ENCODE measurements at regions not wholly inside any gene's neighbourhood (a gene's known extent, or its start where the extent isn't known, plus 50 kb on each side); places are given as distances from the start of the nearest gene placed in this dataset.

DNA sequence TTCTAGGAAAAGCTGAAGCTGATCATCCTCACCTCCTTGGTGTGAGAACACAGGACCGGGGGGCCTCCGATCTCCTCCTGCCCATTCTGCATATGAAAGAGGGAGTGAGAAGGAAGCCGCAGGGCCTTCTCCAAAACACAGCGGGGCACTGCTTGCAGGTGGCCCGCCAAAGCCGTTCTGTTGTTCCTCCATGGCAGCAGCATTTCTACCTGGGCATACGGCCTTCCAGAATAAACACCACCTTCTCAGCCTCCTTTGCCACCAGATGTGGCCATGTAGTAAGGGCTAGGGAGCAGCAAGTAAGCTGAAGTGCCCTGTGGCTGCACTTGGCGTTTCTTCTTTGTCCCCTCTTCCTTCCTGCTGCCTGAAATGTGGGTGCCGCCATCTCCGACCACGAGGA lies 214.9 kb downstream of the TOMM20 start:
- Histone ChIP-seq H3K4me3 (ENCODE audit: low read length) (no peak overlapping the region), H3K9ac (ENCODE audit: low read length) (no peak overlapping the region), H2AFZ (ENCODE audit: low read depth, low read length) (no peak overlapping the region), H3K27me3 (ENCODE audit: insufficient read depth, low read depth, low read length) (no peaks in the 10 kb centered on the region), H3K4me2 (ENCODE audit: low read length) (no peak overlapping the region), H3K36me3 (ENCODE audit: insufficient read depth, low read length) (no peaks in the 10 kb centered on the region), H3F3A (ENCODE audit: insufficient read depth, low read length, poor library complexity, severe bottlenecking) (no peaks in the 10 kb centered on the region), H3K9me2 (ENCODE audit: insufficient read depth, low read length) (no peaks in the 10 kb centered on the region), H4K20me1 (ENCODE audit: insufficient read depth) (no peaks in the 10 kb centered on the region), H3K79me2 (replicated peaks; ENCODE audit: insufficient read depth, low read length) (no peaks in the 10 kb centered on the region), H3K27ac (ENCODE audit: low read length) (no peak overlapping the region), H3K9me3 (ENCODE audit: low read length) (no peaks in the 10 kb centered on the region)
- TF ChIP-seq SMC3 (conservative IDR thresholded peaks at IDR 0.05; ENCODE audit: poor library complexity), result no peak
- no peak for TF ChIP-seq MXI1 (conservative IDR thresholded peaks at IDR 0.05; ENCODE audit: poor library complexity, severe bottlenecking)
- TF ChIP-seq RAD21 (conservative IDR thresholded peaks at IDR 0.05), result no peak
- TF ChIP-seq EZH2 (IDR thresholded peaks at IDR 0.05; ENCODE audit: borderline replicate concordance, insufficient read depth, low read length, poor library complexity, severe bottlenecking), result no peak
- TF ChIP-seq, protein P1, sequence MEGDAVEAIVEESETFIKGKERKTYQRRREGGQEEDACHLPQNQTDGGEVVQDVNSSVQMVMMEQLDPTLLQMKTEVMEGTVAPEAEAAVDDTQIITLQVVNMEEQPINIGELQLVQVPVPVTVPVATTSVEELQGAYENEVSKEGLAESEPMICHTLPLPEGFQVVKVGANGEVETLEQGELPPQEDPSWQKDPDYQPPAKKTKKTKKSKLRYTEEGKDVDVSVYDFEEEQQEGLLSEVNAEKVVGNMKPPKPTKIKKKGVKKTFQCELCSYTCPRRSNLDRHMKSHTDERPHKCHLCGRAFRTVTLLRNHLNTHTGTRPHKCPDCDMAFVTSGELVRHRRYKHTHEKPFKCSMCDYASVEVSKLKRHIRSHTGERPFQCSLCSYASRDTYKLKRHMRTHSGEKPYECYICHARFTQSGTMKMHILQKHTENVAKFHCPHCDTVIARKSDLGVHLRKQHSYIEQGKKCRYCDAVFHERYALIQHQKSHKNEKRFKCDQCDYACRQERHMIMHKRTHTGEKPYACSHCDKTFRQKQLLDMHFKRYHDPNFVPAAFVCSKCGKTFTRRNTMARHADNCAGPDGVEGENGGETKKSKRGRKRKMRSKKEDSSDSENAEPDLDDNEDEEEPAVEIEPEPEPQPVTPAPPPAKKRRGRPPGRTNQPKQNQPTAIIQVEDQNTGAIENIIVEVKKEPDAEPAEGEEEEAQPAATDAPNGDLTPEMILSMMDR (IDR thresholded peaks at IDR 0.05; ENCODE audit: poor library complexity, severe bottlenecking), result no peak
- no peak for TF ChIP-seq EP300 (conservative IDR thresholded peaks at IDR 0.05; ENCODE audit: poor library complexity, severe bottlenecking)
- TF ChIP-seq, protein P2, sequence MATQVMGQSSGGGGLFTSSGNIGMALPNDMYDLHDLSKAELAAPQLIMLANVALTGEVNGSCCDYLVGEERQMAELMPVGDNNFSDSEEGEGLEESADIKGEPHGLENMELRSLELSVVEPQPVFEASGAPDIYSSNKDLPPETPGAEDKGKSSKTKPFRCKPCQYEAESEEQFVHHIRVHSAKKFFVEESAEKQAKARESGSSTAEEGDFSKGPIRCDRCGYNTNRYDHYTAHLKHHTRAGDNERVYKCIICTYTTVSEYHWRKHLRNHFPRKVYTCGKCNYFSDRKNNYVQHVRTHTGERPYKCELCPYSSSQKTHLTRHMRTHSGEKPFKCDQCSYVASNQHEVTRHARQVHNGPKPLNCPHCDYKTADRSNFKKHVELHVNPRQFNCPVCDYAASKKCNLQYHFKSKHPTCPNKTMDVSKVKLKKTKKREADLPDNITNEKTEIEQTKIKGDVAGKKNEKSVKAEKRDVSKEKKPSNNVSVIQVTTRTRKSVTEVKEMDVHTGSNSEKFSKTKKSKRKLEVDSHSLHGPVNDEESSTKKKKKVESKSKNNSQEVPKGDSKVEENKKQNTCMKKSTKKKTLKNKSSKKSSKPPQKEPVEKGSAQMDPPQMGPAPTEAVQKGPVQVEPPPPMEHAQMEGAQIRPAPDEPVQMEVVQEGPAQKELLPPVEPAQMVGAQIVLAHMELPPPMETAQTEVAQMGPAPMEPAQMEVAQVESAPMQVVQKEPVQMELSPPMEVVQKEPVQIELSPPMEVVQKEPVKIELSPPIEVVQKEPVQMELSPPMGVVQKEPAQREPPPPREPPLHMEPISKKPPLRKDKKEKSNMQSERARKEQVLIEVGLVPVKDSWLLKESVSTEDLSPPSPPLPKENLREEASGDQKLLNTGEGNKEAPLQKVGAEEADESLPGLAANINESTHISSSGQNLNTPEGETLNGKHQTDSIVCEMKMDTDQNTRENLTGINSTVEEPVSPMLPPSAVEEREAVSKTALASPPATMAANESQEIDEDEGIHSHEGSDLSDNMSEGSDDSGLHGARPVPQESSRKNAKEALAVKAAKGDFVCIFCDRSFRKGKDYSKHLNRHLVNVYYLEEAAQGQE (IDR thresholded peaks at IDR 0.05; ENCODE audit: borderline replicate concordance), result no peak
- TF ChIP-seq TAF1 (IDR thresholded peaks at IDR 0.05; ENCODE audit: low read depth), result no peak
- no peak for TF ChIP-seq POLR2AphosphoS5 (IDR thresholded peaks at IDR 0.05)

DNA sequence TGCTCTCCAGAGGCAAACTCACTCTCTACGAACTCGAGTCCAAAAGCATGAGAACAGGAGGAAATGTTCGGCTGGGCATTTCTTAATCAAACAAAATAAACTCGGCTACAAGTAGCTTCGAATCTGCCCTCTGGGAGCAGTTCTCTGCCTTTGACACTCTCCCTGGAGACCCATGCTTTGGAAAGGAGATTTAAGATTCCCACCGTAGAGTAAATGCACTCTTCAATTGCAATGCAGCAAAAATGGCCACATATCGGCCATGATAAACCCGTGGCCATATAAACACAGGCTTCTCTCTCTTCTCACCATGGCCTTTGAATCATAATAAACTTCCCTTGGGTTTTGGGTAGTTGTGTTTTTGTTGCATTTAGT lies 215.4 kb downstream of the TOMM20 start:
- Histone ChIP-seq H3K27ac (ENCODE audit: low read length) (no peak overlapping the region), H3K9ac (ENCODE audit: low read length) (no peak overlapping the region), H3K79me2 (replicated peaks; ENCODE audit: insufficient read depth, low read length) (no peaks in the 10 kb centered on the region), H3K27me3 (ENCODE audit: insufficient read depth, low read depth, low read length) (no peaks in the 10 kb centered on the region), H2AFZ (ENCODE audit: low read depth, low read length) (no peak overlapping the region), H3K9me3 (ENCODE audit: low read length) (no peaks in the 10 kb centered on the region), H4K20me1 (ENCODE audit: insufficient read depth) (no peaks in the 10 kb centered on the region), H3K4me3 (ENCODE audit: low read length) (no peak overlapping the region), H3K4me2 (ENCODE audit: low read length) (no peak overlapping the region), H3K36me3 (ENCODE audit: insufficient read depth, low read length) (no peaks in the 10 kb centered on the region), H3K9me2 (ENCODE audit: insufficient read depth, low read length) (no peaks in the 10 kb centered on the region), H3F3A (ENCODE audit: insufficient read depth, low read length, poor library complexity, severe bottlenecking) (no peaks in the 10 kb centered on the region)
- no peak for TF ChIP-seq RAD21 (conservative IDR thresholded peaks at IDR 0.05)
- no peak for TF ChIP-seq MXI1 (conservative IDR thresholded peaks at IDR 0.05; ENCODE audit: poor library complexity, severe bottlenecking)
- TF ChIP-seq TAF1 (IDR thresholded peaks at IDR 0.05; ENCODE audit: low read depth), result no peak
- TF ChIP-seq EZH2 (IDR thresholded peaks at IDR 0.05; ENCODE audit: borderline replicate concordance, insufficient read depth, low read length, poor library complexity, severe bottlenecking), result no peak
- TF ChIP-seq SMC3 (conservative IDR thresholded peaks at IDR 0.05; ENCODE audit: poor library complexity), result no peak
- TF ChIP-seq EP300 (conservative IDR thresholded peaks at IDR 0.05; ENCODE audit: poor library complexity, severe bottlenecking), result no peak
- TF ChIP-seq, protein P2 (IDR thresholded peaks at IDR 0.05; ENCODE audit: borderline replicate concordance), result no peak
- TF ChIP-seq POLR2AphosphoS5 (IDR thresholded peaks at IDR 0.05), result no peak

Measured in neural cell (in vitro differentiated cells).